MM.1S (cell line): ENCODE measurements at regions not wholly inside any gene's neighbourhood (a gene's known extent, or its start where the extent isn't known, plus 50 kb on each side); places are given as distances from the start of the nearest gene placed in this dataset.
"Not testable (repeated sequence)": the region's sequence is repeated elsewhere in the genome, so short reads cannot be mapped to it uniquely, and the experiment has no call there.

Source experiments
- DNase-seq: peaks from one replicate; pipeline ENCODE4 v3.0.0-alpha.2; 2015
- H2AFZ ChIP-seq: fragments of 300-600 bp; sonication (generic); 2 replicates; pipeline ENCODE4 v1.6.0; 2016; ENCODE audit warnings: antibody characterized with exemption, low read length
- H3F3A ChIP-seq: fragments of 300-600 bp; sonication (generic); 2 replicates; pipeline ENCODE4 v1.6.1; 2016; ENCODE audit warnings: mild to moderate bottlenecking, antibody characterized with exemption, low read length, moderate library complexity, mixed read lengths; ENCODE audit not compliant: insufficient read depth
- H3K27ac ChIP-seq: fragments of 300-600 bp; sonication (generic); 2 replicates; pipeline ENCODE4 v1.5.1; 2016; ENCODE audit warnings: mild to moderate bottlenecking, low read length
- H3K27me3 ChIP-seq: fragments of 300-600 bp; sonication (generic); replicated peaks from 2 replicates; pipeline ENCODE4 v1.6.0; 2016; ENCODE audit warnings: low read length; ENCODE audit not compliant: insufficient read depth
- H3K36me3 ChIP-seq: fragments of 300-600 bp; sonication (generic); replicated peaks from 2 replicates; pipeline ENCODE4 v1.6.1; 2016; ENCODE audit warnings: mild to moderate bottlenecking, low read length, mixed read lengths; ENCODE audit not compliant: insufficient read depth
- H3K4me1 ChIP-seq: fragments of 300-600 bp; sonication (generic); 2 replicates; pipeline ENCODE4 v1.6.1; 2016; ENCODE audit warnings: low read length, mixed read lengths
- H3K4me2 ChIP-seq: fragments of 300-600 bp; sonication (generic); 2 replicates; pipeline ENCODE4 v1.6.0; 2016; ENCODE audit warnings: low read depth, low read length
- H3K4me3 ChIP-seq: fragments of 300-600 bp; sonication (generic); 2 replicates; pipeline ENCODE4 v1.5.1; 2016; ENCODE audit warnings: low read length, mixed read lengths
- H3K79me2 ChIP-seq: fragments of 300-600 bp; sonication (generic); 2 replicates; pipeline ENCODE4 v1.6.1; 2016; ENCODE audit warnings: mixed run types, low read length, mixed read lengths
- H3K9ac ChIP-seq: fragments of 300-600 bp; sonication (generic); 2 replicates; pipeline ENCODE4 v1.6.1; 2016; ENCODE audit warnings: low read length, mixed read lengths
- H3K9me2 ChIP-seq: fragments of 300-600 bp; sonication (generic); replicated peaks from 2 replicates; pipeline ENCODE4 v1.6.1; 2016; ENCODE audit warnings: mild to moderate bottlenecking, low read length, mixed read lengths; ENCODE audit not compliant: insufficient read depth
- H3K9me3 ChIP-seq: fragments of 300-600 bp; sonication (generic); replicated peaks from 2 replicates; pipeline ENCODE4 v1.6.1; 2016; ENCODE audit warnings: mild to moderate bottlenecking, low read length, mixed read lengths; ENCODE audit not compliant: insufficient read depth
- H4K20me1 ChIP-seq: fragments of 300-600 bp; sonication (generic); 2 replicates; pipeline ENCODE4 v1.6.1; 2016; ENCODE audit warnings: mild to moderate bottlenecking, low read length, moderate library complexity, mixed read lengths; ENCODE audit not compliant: insufficient read depth
- EZH2 ChIP-seq: fragments of 300-600 bp; sonication (generic); optimal IDR thresholded peaks from 2 replicates; pipeline ENCODE3; 2017; ENCODE audit warnings: low read depth, mild to moderate bottlenecking, antibody characterized with exemption, low read length, mixed read lengths
- EZH2phosphoT487 ChIP-seq: fragments of 300-600 bp; sonication (generic); IDR thresholded peaks from 2 replicates; pipeline ENCODE4 v1.6.1; 2018; ENCODE audit warnings: antibody characterized with exemption, low read length
- TF ChIP-seq, protein P1 (sequence below): fragments of 300-600 bp; sonication (generic); IDR thresholded peaks from 2 replicates; pipeline ENCODE4 v1.5.1; 2016; ENCODE audit warnings: antibody characterized with exemption, low read length, mixed read lengths

DNA sequence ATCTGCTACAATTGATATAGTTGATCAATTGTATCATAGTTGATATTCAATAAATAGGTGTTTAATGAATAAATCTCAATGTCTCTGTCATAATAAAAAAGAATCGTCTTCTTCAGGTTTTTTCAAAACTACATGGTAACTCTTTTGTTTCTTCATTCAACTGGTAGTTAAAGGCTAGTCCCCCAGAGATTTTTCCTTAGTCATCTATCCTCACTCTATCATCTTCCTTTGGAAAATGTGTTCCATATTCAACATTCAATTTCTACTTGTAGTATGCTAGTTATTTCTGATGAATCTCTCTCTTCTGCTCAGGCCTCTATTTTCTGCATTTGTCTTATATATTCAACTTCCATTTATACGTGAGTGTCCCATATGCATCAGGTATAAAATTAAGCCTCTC is 558.8 kb downstream of the KCNT2 start:
- Histone ChIP-seq H4K20me1 (no peaks in the 10 kb centered on the region), H3K27ac (no peak overlapping the region), H2AFZ (no peak overlapping the region), H3K9ac (no peak overlapping the region), H3K9me3 (no peaks in the 10 kb centered on the region), H3K9me2 (no peaks in the 10 kb centered on the region), H3F3A (no peaks in the 10 kb centered on the region), H3K4me2 (no peak overlapping the region), H3K4me3 (no peak overlapping the region), H3K4me1 (no peaks in the 10 kb centered on the region), H3K27me3 (no peaks in the 10 kb centered on the region), H3K79me2 (no peaks in the 10 kb centered on the region), H3K36me3 (no peaks in the 10 kb centered on the region)
- DNase-seq = no peak
- TF ChIP-seq EZH2 (no peak), EZH2phosphoT487 (no peak)
- TF ChIP-seq, protein P1, sequence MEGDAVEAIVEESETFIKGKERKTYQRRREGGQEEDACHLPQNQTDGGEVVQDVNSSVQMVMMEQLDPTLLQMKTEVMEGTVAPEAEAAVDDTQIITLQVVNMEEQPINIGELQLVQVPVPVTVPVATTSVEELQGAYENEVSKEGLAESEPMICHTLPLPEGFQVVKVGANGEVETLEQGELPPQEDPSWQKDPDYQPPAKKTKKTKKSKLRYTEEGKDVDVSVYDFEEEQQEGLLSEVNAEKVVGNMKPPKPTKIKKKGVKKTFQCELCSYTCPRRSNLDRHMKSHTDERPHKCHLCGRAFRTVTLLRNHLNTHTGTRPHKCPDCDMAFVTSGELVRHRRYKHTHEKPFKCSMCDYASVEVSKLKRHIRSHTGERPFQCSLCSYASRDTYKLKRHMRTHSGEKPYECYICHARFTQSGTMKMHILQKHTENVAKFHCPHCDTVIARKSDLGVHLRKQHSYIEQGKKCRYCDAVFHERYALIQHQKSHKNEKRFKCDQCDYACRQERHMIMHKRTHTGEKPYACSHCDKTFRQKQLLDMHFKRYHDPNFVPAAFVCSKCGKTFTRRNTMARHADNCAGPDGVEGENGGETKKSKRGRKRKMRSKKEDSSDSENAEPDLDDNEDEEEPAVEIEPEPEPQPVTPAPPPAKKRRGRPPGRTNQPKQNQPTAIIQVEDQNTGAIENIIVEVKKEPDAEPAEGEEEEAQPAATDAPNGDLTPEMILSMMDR = no peak

GRCh38 chr1:196043268-196043667 is 565.0 kb downstream of the KCNT2 start:
- Histone ChIP-seq H3K9me3 (no peaks in the 10 kb centered on the region), H3K27me3 (no peaks in the 10 kb centered on the region), H3K9me2 (no peaks in the 10 kb centered on the region), H2AFZ (no peak overlapping the region), H3K4me2 (no peak overlapping the region), H4K20me1 (no peaks in the 10 kb centered on the region), H3K9ac (no peak overlapping the region), H3K4me1 (no peaks in the 10 kb centered on the region), H3K4me3 (no peak overlapping the region), H3K27ac (no peak overlapping the region), H3K79me2 (no peaks in the 10 kb centered on the region), H3K36me3 (no peaks in the 10 kb centered on the region), H3F3A (no peaks in the 10 kb centered on the region)
- TF ChIP-seq EZH2phosphoT487 = no peak
- TF ChIP-seq, protein P1 = no peak
- no peak for TF ChIP-seq EZH2
- DNase-seq = no peak

GRCh38 chr1:196034080-196034706 is 574.0 kb downstream of the KCNT2 start:
- Histone ChIP-seq H2AFZ (peak overlapping the region; percentile 30; the same call in 1 of the 2 replicates), H3K4me3 (no peak overlapping the region)
- TF ChIP-seq EZH2 (no peak), EZH2phosphoT487 (no peak)
- TF ChIP-seq, protein P1 = no peak

DNA sequence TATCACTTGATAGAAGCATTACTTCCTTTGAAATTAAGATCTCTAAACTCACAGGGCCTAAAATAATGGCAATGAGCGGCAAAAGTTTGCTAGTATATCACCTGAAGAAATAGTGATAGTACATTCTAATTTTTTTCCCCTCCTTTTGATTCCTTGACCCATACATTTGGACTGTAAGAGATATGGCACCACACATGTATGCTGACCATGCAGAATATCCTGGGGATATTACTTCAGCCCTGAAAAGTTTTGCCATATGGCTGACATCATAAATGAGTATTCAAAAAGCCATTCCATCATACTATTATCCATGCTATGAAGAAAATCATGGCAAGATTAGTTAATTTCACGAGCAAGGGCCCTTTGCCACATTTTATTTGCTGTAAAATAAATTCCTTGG is 576.9 kb downstream of the KCNT2 start:
- not testable (repeated sequence) for H3K9me3 ChIP-seq, H3K9ac ChIP-seq

More at GRCh38 chr1:196034080-196034706, 574.0 kb downstream of the KCNT2 start:
- Histone ChIP-seq H3K27ac (no peak overlapping the region), H3K79me2 (no peaks in the 10 kb centered on the region), H3K9me3 (no peaks in the 10 kb centered on the region), H4K20me1 (no peaks in the 10 kb centered on the region), H3K36me3 (no peaks in the 10 kb centered on the region), H3K27me3 (no peaks in the 10 kb centered on the region), H3F3A (no peaks in the 10 kb centered on the region), H3K4me2 (no peak overlapping the region), H3K4me1 (no peaks in the 10 kb centered on the region), H3K9ac (no peak overlapping the region), H3K9me2 (no peaks in the 10 kb centered on the region)
- DNase-seq = no peak

More for the DNA sequence above, 576.9 kb downstream of the KCNT2 start:
- not testable (repeated sequence) for H3K9me2 ChIP-seq, H3K27me3 ChIP-seq, H3K4me3 ChIP-seq, H4K20me1 ChIP-seq, H3K4me2 ChIP-seq, DNase-seq, H3K36me3 ChIP-seq, H3K4me1 ChIP-seq, H3K79me2 ChIP-seq, H3F3A ChIP-seq, H3K27ac ChIP-seq, H2AFZ ChIP-seq
